H1 (cell line): ENCODE measurements at regions not wholly inside any gene's neighbourhood (a gene's known extent, or its start where the extent isn't known, plus 50 kb on each side); places are given as distances from the start of the nearest gene placed in this dataset.

Experiments
- CTCF ChIA-PET: fragments of 300-600 bp; sonication (Branson Sonifier 250); formaldehyde crosslinking; loops from one replicate; lab custom pipeline; 2021; ENCODE audit not compliant: partially characterized antibody; lab: Charles Lee
- POLR2A ChIA-PET: fragments of 300-600 bp; sonication (Branson Sonifier 250); formaldehyde crosslinking; loops from one replicate; lab custom pipeline; 2021; ENCODE audit warnings: inconsistent platforms; ENCODE audit not compliant: partially characterized antibody; lab: Charles Lee
- DNase-seq, 2 experiments: peaks; one replicate each; pipeline versions ENCODE4 v3.0.0 to v3.0.0-alpha.2; 2010 to 2022; ENCODE audit warnings: low spot score in 2 of 2, low read depth in 1 of 2, mixed read lengths in 1 of 2
- FAIRE-seq: peaks from 2 replicates; lab custom pipeline; 2011; peaks lifted over from hg19 to GRCh38; lab: Jason Lieb, UNC
- H2AFZ ChIP-seq: 2 replicates; pipeline ENCODE4 v1.8.1; 2012; ENCODE audit warnings: low read length, inconsistent platforms
- H2AK5ac ChIP-seq: 2 replicates; pipeline ENCODE4 v1.6.1; 2013; ENCODE audit warnings: low read depth, low read length
- H2BK120ac ChIP-seq: replicated peaks from 2 replicates; pipeline ENCODE3; 2013; ENCODE audit warnings: low read depth, low read length, inconsistent platforms
- H2BK12ac ChIP-seq: 2 replicates; pipeline ENCODE4 v1.6.1; 2013; ENCODE audit warnings: low read depth, low read length
- H2BK15ac ChIP-seq: 2 replicates; pipeline ENCODE4 v1.6.1; 2013; ENCODE audit warnings: low read length
- H2BK20ac ChIP-seq: 2 replicates; pipeline ENCODE4 v1.6.1; 2013; ENCODE audit warnings: low read length
- H2BK5ac ChIP-seq: 2 replicates; pipeline ENCODE4 v1.6.1; 2013; ENCODE audit warnings: low read depth, low read length
- H3K14ac ChIP-seq: 2 replicates; pipeline ENCODE4 v1.6.1; 2013; ENCODE audit warnings: inconsistent platforms; ENCODE audit not compliant: insufficient read length
- H3K18ac ChIP-seq: 2 replicates; pipeline ENCODE4 v1.6.1; 2013; ENCODE audit warnings: low read length; ENCODE audit errors: extremely low read depth
- H3K23ac ChIP-seq: 2 replicates; pipeline ENCODE4 v1.6.1; 2013; ENCODE audit warnings: inconsistent platforms; ENCODE audit not compliant: insufficient read length
- H3K23me2 ChIP-seq: 2 replicates; pipeline ENCODE4 v1.6.1; 2013; ENCODE audit warnings: low read depth, low read length
- H3K27ac ChIP-seq: 2 replicates; pipeline ENCODE4 v1.6.1; 2011; ENCODE audit warnings: low read depth, low read length, inconsistent platforms
- H3K27me3 ChIP-seq, 4 experiments: replicated peaks in 1 of 4; 1 replicate in 1 of 4; 2 replicates in 3 of 4; pipeline versions ENCODE4 v1.6.1 to v1.8.1; 2011 to 2013; ENCODE audit warnings: low read length in 3 of 4, mild to moderate bottlenecking in 3 of 4, inconsistent platforms in 2 of 4, mixed read lengths in 2 of 4, moderate library complexity in 1 of 4; ENCODE audit not compliant: control insufficient read depth in 3 of 4, insufficient read depth in 3 of 4; ENCODE audit errors: extremely low read depth in 1 of 4
- H3K36me3 ChIP-seq, 4 experiments: 2 replicates each; pipeline versions ENCODE4 v1.6.1 to v1.8.1; 2011 to 2013; ENCODE audit warnings: mild to moderate bottlenecking in 4 of 4, low read length in 3 of 4, moderate library complexity in 2 of 4, control low read depth in 1 of 4, inconsistent platforms in 1 of 4; ENCODE audit not compliant: insufficient read depth in 4 of 4, control insufficient read depth in 2 of 4
- H3K4ac ChIP-seq: replicated peaks from 2 replicates; pipeline ENCODE3; 2013; ENCODE audit warnings: low read length, low read depth, mixed read lengths, inconsistent platforms; ENCODE audit not compliant: insufficient read length
- H3K4me1 ChIP-seq, 4 experiments: replicated peaks in 1 of 4; 1 replicate in 1 of 4; 2 replicates in 3 of 4; pipeline versions ENCODE4 v1.6.1 to v1.8.1; 2011 to 2013; ENCODE audit warnings: low read length in 3 of 4, inconsistent platforms in 2 of 4, mixed read lengths in 1 of 4; ENCODE audit not compliant: insufficient read depth in 4 of 4, control insufficient read depth in 3 of 4
- H3K4me2 ChIP-seq, 2 experiments: 2 replicates each; pipeline versions ENCODE4 v1.6.1 to v1.8.1; 2011 to 2013; ENCODE audit warnings: low read depth in 2 of 2, low read length in 2 of 2, control low read depth in 1 of 2, inconsistent platforms in 1 of 2, mild to moderate bottlenecking in 1 of 2; ENCODE audit not compliant: insufficient read depth in 1 of 2
- H3K4me3 ChIP-seq, 4 experiments: fragments of 200-600, 300-600 bp in 1 of 4; sonication (generic), shearing (Covaris generic), sonication (Bioruptor Twin) in 1 of 4; 2 replicates each; pipeline versions ENCODE4 v1.5.1 to v1.8.1; 2011 to 2016; ENCODE audit warnings: low read length in 4 of 4, low read depth in 3 of 4, control low read depth in 2 of 4, inconsistent platforms in 2 of 4, mild to moderate bottlenecking in 2 of 4, mixed read lengths in 1 of 4, moderate library complexity in 1 of 4; ENCODE audit not compliant: insufficient read depth in 2 of 4; ENCODE audit errors: extremely low read depth in 1 of 4
- H3K56ac ChIP-seq: replicated peaks from 2 replicates; pipeline ENCODE3; 2013; ENCODE audit warnings: low read depth, mild to moderate bottlenecking, mixed read lengths, low read length, inconsistent platforms; ENCODE audit not compliant: insufficient read length
- H3K79me1 ChIP-seq: 2 replicates; pipeline ENCODE4 v1.6.1; 2013; ENCODE audit warnings: low read depth, low read length, control low read depth
- H3K79me2 ChIP-seq, 2 experiments: 2 replicates each; pipeline versions ENCODE4 v1.6.1 to v1.8.1; 2012 to 2013; ENCODE audit warnings: low read length in 2 of 2, mild to moderate bottlenecking in 2 of 2, inconsistent platforms in 1 of 2; ENCODE audit not compliant: insufficient read depth in 2 of 2, control insufficient read depth in 1 of 2
- H3K9ac ChIP-seq, 4 experiments: replicated peaks in 1 of 4; 1 replicate in 1 of 4; 2 replicates in 3 of 4; pipeline versions ENCODE4 v1.6.1 to v1.8.1; 2011 to 2013; ENCODE audit warnings: low read depth in 3 of 4, low read length in 3 of 4, control low read depth in 2 of 4, mild to moderate bottlenecking in 2 of 4, moderate library complexity in 2 of 4, inconsistent platforms in 1 of 4; ENCODE audit errors: extremely low read depth in 1 of 4
- H3K9me3 ChIP-seq, 2 experiments: 2 replicates each; pipeline versions ENCODE4 v1.6.1 to v1.8.1; 2012 to 2013; ENCODE audit warnings: mild to moderate bottlenecking in 2 of 2, moderate library complexity in 2 of 2, control low read depth in 1 of 2, inconsistent platforms in 1 of 2, low read depth in 1 of 2, low read length in 1 of 2, mixed read lengths in 1 of 2; ENCODE audit not compliant: insufficient read depth in 2 of 2
- H4K20me1 ChIP-seq, 2 experiments: replicated peaks in 1 of 2; 2 replicates each; pipeline versions ENCODE3 to v1.8.1; 2011 to 2013; ENCODE audit warnings: inconsistent platforms in 2 of 2, low read length in 2 of 2, mild to moderate bottlenecking in 1 of 2; ENCODE audit not compliant: insufficient read depth in 2 of 2, control insufficient read depth in 1 of 2
- H4K5ac ChIP-seq: 2 replicates; pipeline ENCODE4 v1.6.1; 2013; ENCODE audit warnings: low read length, low read depth, mixed read lengths, inconsistent platforms; ENCODE audit not compliant: insufficient read length
- H4K8ac ChIP-seq: 2 replicates; pipeline ENCODE4 v1.8.0; 2013; ENCODE audit warnings: mild to moderate bottlenecking, moderate library complexity, low read length, inconsistent platforms; ENCODE audit not compliant: insufficient read depth; ENCODE audit errors: extremely low read depth
- H4K91ac ChIP-seq: replicated peaks from 2 replicates; pipeline ENCODE3; 2013; ENCODE audit warnings: low read length, mixed read lengths, inconsistent platforms; ENCODE audit not compliant: insufficient read length
- BACH1 ChIP-seq: IDR thresholded peaks from 2 replicates; pipeline ENCODE4 v1.6.1; 2012; ENCODE audit warnings: low read length, improper control_type of control experiment
- KDM4A ChIP-seq: IDR thresholded peaks from one replicate; pipeline ENCODE4 v1.7.1; 2012; ENCODE audit warnings: low read depth, mild to moderate bottlenecking, moderate library complexity, low read length, inconsistent platforms; ENCODE audit not compliant: severe bottlenecking
- WGBS, 2 experiments: shearing (Covaris generic) in 1 of 2; methylation state at CpG; one replicate each; pipeline versions ENCODE4 v1.1.6 to v1.1.7; 2013 to 2015; ENCODE audit warnings: low lambda C conversion rate in 2 of 2, mixed read lengths in 2 of 2, inconsistent platforms in 1 of 2, low coverage in 1 of 2, missing lambda C conversion rate in 1 of 2; ENCODE audit not compliant: insufficient replicate concordance in 2 of 2, insufficient coverage in 1 of 2, insufficient read length in 1 of 2; ENCODE audit errors: extremely low coverage in 1 of 2, missing lambda C conversion rate in 1 of 2; 5-methylcytosine and 5-hydroxymethylcytosine counted together

GRCh38 chr20:47949230-47949629 is 163.9 kb upstream of the SULF2 start:
- TF ChIP-seq KDM4A (no peak), BACH1 (no peak)

More at GRCh38 chr20:47949230-47949629, 163.9 kb upstream of the SULF2 start:
- H3K27me3 ChIP-seq = no peaks in the 10 kb centered on the region
- no peaks in the 10 kb centered on the region for H3K36me3 ChIP-seq
- no peak overlapping the region for H2BK15ac ChIP-seq
- H4K5ac ChIP-seq = no peak overlapping the region
- H3K14ac ChIP-seq = no peak overlapping the region
- H3K23ac ChIP-seq = no peak overlapping the region
- no peaks in the 10 kb centered on the region for H3K23me2 ChIP-seq
- 95% methylated on average over 6 of the region's 6 CpGs; no CpG with 5 or more reads in 1 of the 2 experiments for WGBS, 2 experiments
- ChIA-PET CTCF (interaction anchor here (0.9 to 1.9 kb wide), 5 partner anchors 13 to 708 kb away, joined by 3 to 6 read pairs (median 3); no protein-coding TSS in a partner anchor), POLR2A (no interaction called here)
- H2AFZ ChIP-seq = no peak overlapping the region
- no peak overlapping the region for H3K56ac ChIP-seq
- H3K4ac ChIP-seq = no peak overlapping the region
- H3K4me2 ChIP-seq = no peak overlapping the region
- no peak overlapping the region for H4K8ac ChIP-seq
- H3K9me3 ChIP-seq = no peaks in the 10 kb centered on the region; a peak in 1 of 4 replicates
- H2AK5ac ChIP-seq = no peak overlapping the region
- no peak overlapping the region for H2BK120ac ChIP-seq
- H3K27ac ChIP-seq = no peak overlapping the region
- H2BK20ac ChIP-seq = no peak overlapping the region
- H3K4me1 ChIP-seq = no peaks in the 10 kb centered on the region; a peak in 1 of 7 replicates
- no peaks in the 10 kb centered on the region for H3K79me2 ChIP-seq
- H2BK5ac ChIP-seq = no peak overlapping the region
- H3K18ac ChIP-seq = no peak overlapping the region
- FAIRE-seq (no peak), DNase-seq (no peak)
- H3K4me3 ChIP-seq = no peak overlapping the region
- H4K91ac ChIP-seq = no peak overlapping the region
- no peak overlapping the region for H2BK12ac ChIP-seq
- H4K20me1 ChIP-seq = no peaks in the 10 kb centered on the region
- no peak overlapping the region for H3K9ac ChIP-seq
- H3K79me1 ChIP-seq = no peaks in the 10 kb centered on the region
